H1 (cell line): ENCODE measurements at regions not wholly inside any gene's neighbourhood (a gene's known extent, or its start where the extent isn't known, plus 50 kb on each side); places are given as distances from the start of the nearest gene placed in this dataset.

Source experiments
- CTCF ChIA-PET: fragments of 300-600 bp; sonication (Branson Sonifier 250); formaldehyde crosslinking; loops from one replicate; lab custom pipeline; 2021; ENCODE audit not compliant: partially characterized antibody; lab: Charles Lee
- POLR2A ChIA-PET: fragments of 300-600 bp; sonication (Branson Sonifier 250); formaldehyde crosslinking; loops from one replicate; lab custom pipeline; 2021; ENCODE audit warnings: inconsistent platforms; ENCODE audit not compliant: partially characterized antibody; lab: Charles Lee
- DNase-seq, 2 experiments: peaks; one replicate each; pipeline versions ENCODE4 v3.0.0 to v3.0.0-alpha.2; 2010 to 2022; ENCODE audit warnings: low spot score in 2 of 2, low read depth in 1 of 2, mixed read lengths in 1 of 2
- FAIRE-seq: peaks from 2 replicates; lab custom pipeline; 2011; peaks lifted over from hg19 to GRCh38; lab: Jason Lieb, UNC
- H2AFZ ChIP-seq: 2 replicates; pipeline ENCODE4 v1.8.1; 2012; ENCODE audit warnings: low read length, inconsistent platforms
- H2AK5ac ChIP-seq: 2 replicates; pipeline ENCODE4 v1.6.1; 2013; ENCODE audit warnings: low read depth, low read length
- H2BK120ac ChIP-seq: replicated peaks from 2 replicates; pipeline ENCODE3; 2013; ENCODE audit warnings: low read depth, low read length, inconsistent platforms
- H2BK12ac ChIP-seq: 2 replicates; pipeline ENCODE4 v1.6.1; 2013; ENCODE audit warnings: low read depth, low read length
- H2BK15ac ChIP-seq: 2 replicates; pipeline ENCODE4 v1.6.1; 2013; ENCODE audit warnings: low read length
- H2BK20ac ChIP-seq: 2 replicates; pipeline ENCODE4 v1.6.1; 2013; ENCODE audit warnings: low read length
- H2BK5ac ChIP-seq: 2 replicates; pipeline ENCODE4 v1.6.1; 2013; ENCODE audit warnings: low read depth, low read length
- H3K14ac ChIP-seq: 2 replicates; pipeline ENCODE4 v1.6.1; 2013; ENCODE audit warnings: inconsistent platforms; ENCODE audit not compliant: insufficient read length
- H3K18ac ChIP-seq: 2 replicates; pipeline ENCODE4 v1.6.1; 2013; ENCODE audit warnings: low read length; ENCODE audit errors: extremely low read depth
- H3K23ac ChIP-seq: 2 replicates; pipeline ENCODE4 v1.6.1; 2013; ENCODE audit warnings: inconsistent platforms; ENCODE audit not compliant: insufficient read length
- H3K23me2 ChIP-seq: 2 replicates; pipeline ENCODE4 v1.6.1; 2013; ENCODE audit warnings: low read depth, low read length
- H3K27ac ChIP-seq: 2 replicates; pipeline ENCODE4 v1.6.1; 2011; ENCODE audit warnings: low read depth, low read length, inconsistent platforms
- H3K27me3 ChIP-seq, 4 experiments: replicated peaks in 1 of 4; 1 replicate in 1 of 4; 2 replicates in 3 of 4; pipeline versions ENCODE4 v1.6.1 to v1.8.1; 2011 to 2013; ENCODE audit warnings: low read length in 3 of 4, mild to moderate bottlenecking in 3 of 4, inconsistent platforms in 2 of 4, mixed read lengths in 2 of 4, moderate library complexity in 1 of 4; ENCODE audit not compliant: control insufficient read depth in 3 of 4, insufficient read depth in 3 of 4; ENCODE audit errors: extremely low read depth in 1 of 4
- H3K36me3 ChIP-seq, 4 experiments: 2 replicates each; pipeline versions ENCODE4 v1.6.1 to v1.8.1; 2011 to 2013; ENCODE audit warnings: mild to moderate bottlenecking in 4 of 4, low read length in 3 of 4, moderate library complexity in 2 of 4, control low read depth in 1 of 4, inconsistent platforms in 1 of 4; ENCODE audit not compliant: insufficient read depth in 4 of 4, control insufficient read depth in 2 of 4
- H3K4ac ChIP-seq: replicated peaks from 2 replicates; pipeline ENCODE3; 2013; ENCODE audit warnings: low read length, low read depth, mixed read lengths, inconsistent platforms; ENCODE audit not compliant: insufficient read length
- H3K4me1 ChIP-seq, 4 experiments: replicated peaks in 1 of 4; 1 replicate in 1 of 4; 2 replicates in 3 of 4; pipeline versions ENCODE4 v1.6.1 to v1.8.1; 2011 to 2013; ENCODE audit warnings: low read length in 3 of 4, inconsistent platforms in 2 of 4, mixed read lengths in 1 of 4; ENCODE audit not compliant: insufficient read depth in 4 of 4, control insufficient read depth in 3 of 4
- H3K4me2 ChIP-seq, 2 experiments: 2 replicates each; pipeline versions ENCODE4 v1.6.1 to v1.8.1; 2011 to 2013; ENCODE audit warnings: low read depth in 2 of 2, low read length in 2 of 2, control low read depth in 1 of 2, inconsistent platforms in 1 of 2, mild to moderate bottlenecking in 1 of 2; ENCODE audit not compliant: insufficient read depth in 1 of 2
- H3K4me3 ChIP-seq, 4 experiments: fragments of 200-600, 300-600 bp in 1 of 4; sonication (generic), shearing (Covaris generic), sonication (Bioruptor Twin) in 1 of 4; 2 replicates each; pipeline versions ENCODE4 v1.5.1 to v1.8.1; 2011 to 2016; ENCODE audit warnings: low read length in 4 of 4, low read depth in 3 of 4, control low read depth in 2 of 4, inconsistent platforms in 2 of 4, mild to moderate bottlenecking in 2 of 4, mixed read lengths in 1 of 4, moderate library complexity in 1 of 4; ENCODE audit not compliant: insufficient read depth in 2 of 4; ENCODE audit errors: extremely low read depth in 1 of 4
- H3K56ac ChIP-seq: replicated peaks from 2 replicates; pipeline ENCODE3; 2013; ENCODE audit warnings: low read depth, mild to moderate bottlenecking, mixed read lengths, low read length, inconsistent platforms; ENCODE audit not compliant: insufficient read length
- H3K79me1 ChIP-seq: 2 replicates; pipeline ENCODE4 v1.6.1; 2013; ENCODE audit warnings: low read depth, low read length, control low read depth
- H3K79me2 ChIP-seq, 2 experiments: 2 replicates each; pipeline versions ENCODE4 v1.6.1 to v1.8.1; 2012 to 2013; ENCODE audit warnings: low read length in 2 of 2, mild to moderate bottlenecking in 2 of 2, inconsistent platforms in 1 of 2; ENCODE audit not compliant: insufficient read depth in 2 of 2, control insufficient read depth in 1 of 2
- H3K9ac ChIP-seq, 4 experiments: replicated peaks in 1 of 4; 1 replicate in 1 of 4; 2 replicates in 3 of 4; pipeline versions ENCODE4 v1.6.1 to v1.8.1; 2011 to 2013; ENCODE audit warnings: low read depth in 3 of 4, low read length in 3 of 4, control low read depth in 2 of 4, mild to moderate bottlenecking in 2 of 4, moderate library complexity in 2 of 4, inconsistent platforms in 1 of 4; ENCODE audit errors: extremely low read depth in 1 of 4
- H3K9me3 ChIP-seq, 2 experiments: 2 replicates each; pipeline versions ENCODE4 v1.6.1 to v1.8.1; 2012 to 2013; ENCODE audit warnings: mild to moderate bottlenecking in 2 of 2, moderate library complexity in 2 of 2, control low read depth in 1 of 2, inconsistent platforms in 1 of 2, low read depth in 1 of 2, low read length in 1 of 2, mixed read lengths in 1 of 2; ENCODE audit not compliant: insufficient read depth in 2 of 2
- H4K20me1 ChIP-seq, 2 experiments: replicated peaks in 1 of 2; 2 replicates each; pipeline versions ENCODE3 to v1.8.1; 2011 to 2013; ENCODE audit warnings: inconsistent platforms in 2 of 2, low read length in 2 of 2, mild to moderate bottlenecking in 1 of 2; ENCODE audit not compliant: insufficient read depth in 2 of 2, control insufficient read depth in 1 of 2
- H4K5ac ChIP-seq: 2 replicates; pipeline ENCODE4 v1.6.1; 2013; ENCODE audit warnings: low read length, low read depth, mixed read lengths, inconsistent platforms; ENCODE audit not compliant: insufficient read length
- H4K8ac ChIP-seq: 2 replicates; pipeline ENCODE4 v1.8.0; 2013; ENCODE audit warnings: mild to moderate bottlenecking, moderate library complexity, low read length, inconsistent platforms; ENCODE audit not compliant: insufficient read depth; ENCODE audit errors: extremely low read depth
- H4K91ac ChIP-seq: replicated peaks from 2 replicates; pipeline ENCODE3; 2013; ENCODE audit warnings: low read length, mixed read lengths, inconsistent platforms; ENCODE audit not compliant: insufficient read length
- CBX5 ChIP-seq: fragments of 300-800, 300-1000 bp; sonication (generic); IDR thresholded peaks from 2 replicates; pipeline ENCODE4 v1.7.1; 2016; ENCODE audit warnings: antibody characterized with exemption, low read length, low read depth
- CBX8 ChIP-seq: fragments of 300-800, 300-1000 bp; sonication (generic); IDR thresholded peaks from 2 replicates; pipeline ENCODE4 v1.7.1; 2016; ENCODE audit warnings: low read depth, low read length, borderline replicate concordance
- CTCF ChIP-seq, 3 experiments: IDR thresholded peaks; 1 replicate in 2 of 3; 2 replicates in 1 of 3; pipeline versions ENCODE4 v1.5.1 to v1.6.1; 2011; ENCODE audit warnings: low read length in 3 of 3, mild to moderate bottlenecking in 3 of 3, inconsistent platforms in 2 of 3, low read depth in 1 of 3, moderate library complexity in 1 of 3; ENCODE audit not compliant: insufficient read depth in 1 of 3; ENCODE audit errors: control extremely low read depth in 1 of 3
- RBBP5 ChIP-seq: IDR thresholded peaks from 2 replicates; pipeline ENCODE4 v1.7.1; 2012; ENCODE audit warnings: low read depth, mild to moderate bottlenecking, inconsistent platforms, low read length, moderate library complexity, borderline replicate concordance
- SIX5 ChIP-seq: IDR thresholded peaks from 2 replicates; pipeline ENCODE4 v1.6.1; 2011; ENCODE audit warnings: mild to moderate bottlenecking, low read depth, low read length
- SP2 ChIP-seq: IDR thresholded peaks from 2 replicates; pipeline ENCODE4 v1.6.1; 2012; ENCODE audit warnings: mild to moderate bottlenecking, low read length, inconsistent platforms
- SP4 ChIP-seq: IDR thresholded peaks from 2 replicates; pipeline ENCODE4 v1.6.1; 2012; ENCODE audit warnings: low read length, inconsistent platforms
- YY1 ChIP-seq: IDR thresholded peaks from 2 replicates; pipeline ENCODE4 v1.6.1; 2011; ENCODE audit warnings: low read depth, mild to moderate bottlenecking, low read length
- WGBS, 2 experiments: shearing (Covaris generic) in 1 of 2; methylation state at CpG; one replicate each; pipeline versions ENCODE4 v1.1.6 to v1.1.7; 2013 to 2015; ENCODE audit warnings: low lambda C conversion rate in 2 of 2, mixed read lengths in 2 of 2, inconsistent platforms in 1 of 2, low coverage in 1 of 2, missing lambda C conversion rate in 1 of 2; ENCODE audit not compliant: insufficient replicate concordance in 2 of 2, insufficient coverage in 1 of 2, insufficient read length in 1 of 2; ENCODE audit errors: extremely low coverage in 1 of 2, missing lambda C conversion rate in 1 of 2; 5-methylcytosine and 5-hydroxymethylcytosine counted together
- TF ChIP-seq, protein P1 (sequence below): IDR thresholded peaks from 2 replicates; pipeline ENCODE4 v1.6.1; 2011; ENCODE audit warnings: low read length, improper control_type of control experiment
- TF ChIP-seq, protein P2 (sequence below): IDR thresholded peaks from 2 replicates; pipeline ENCODE4 v1.6.1; 2012; ENCODE audit warnings: low read length, inconsistent platforms

- no peak for FAIRE-seq
- Histone ChIP-seq H3K27ac (no peak overlapping the region), H3K4me2 (no peak overlapping the region), H3K18ac (no peak overlapping the region), H3K9me3 (no peaks in the 10 kb centered on the region), H3K14ac (no peak overlapping the region), H3K4ac (no peak overlapping the region), H3K23me2 (no peaks in the 10 kb centered on the region), H4K5ac (no peak overlapping the region), H3K79me2 (no peaks in the 10 kb centered on the region), H4K20me1 (no peaks in the 10 kb centered on the region), H4K8ac (no peak overlapping the region), H3K23ac (no peak overlapping the region), H3K4me1 (no peaks in the 10 kb centered on the region), H3K4me3 (no peak overlapping the region), H3K79me1 (no peaks in the 10 kb centered on the region), H3K9ac (no peak overlapping the region), H3K36me3 (no peaks in the 10 kb centered on the region), H3K27me3 (no peaks in the 10 kb centered on the region), H2BK12ac (no peak overlapping the region), H2AK5ac (no peak overlapping the region), H2BK5ac (no peak overlapping the region), H3K56ac (no peak overlapping the region), H2AFZ (no peak overlapping the region), H2BK15ac (no peak overlapping the region), H2BK20ac (no peak overlapping the region), H4K91ac (no peak overlapping the region), H2BK120ac (no peak overlapping the region)
- CTCF ChIA-PET, result no interaction called here
- no peak for DNase-seq
- POLR2A ChIA-PET, result no interaction called here
- WGBS, 2 experiments, result 86% methylated on average over 1 of the region's 1 CpG; no CpG with 5 or more reads in 1 of the 2 experiments
- TF ChIP-seq RBBP5 (no peak), CTCF (IDR thresholded peaks at IDR 0.05; ENCODE audit: control extremely low read depth in 1 of 3, insufficient read depth in 1 of 3, low read depth in 1 of 3, low read length in 3 of 3) (no peak), CBX5 (no peak), YY1 (no peak), CBX8 (no peak), SP2 (no peak), SIX5 (no peak), SP4 (no peak)
- TF ChIP-seq, protein P1, sequence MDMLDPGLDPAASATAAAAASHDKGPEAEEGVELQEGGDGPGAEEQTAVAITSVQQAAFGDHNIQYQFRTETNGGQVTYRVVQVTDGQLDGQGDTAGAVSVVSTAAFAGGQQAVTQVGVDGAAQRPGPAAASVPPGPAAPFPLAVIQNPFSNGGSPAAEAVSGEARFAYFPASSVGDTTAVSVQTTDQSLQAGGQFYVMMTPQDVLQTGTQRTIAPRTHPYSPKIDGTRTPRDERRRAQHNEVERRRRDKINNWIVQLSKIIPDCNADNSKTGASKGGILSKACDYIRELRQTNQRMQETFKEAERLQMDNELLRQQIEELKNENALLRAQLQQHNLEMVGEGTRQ, result no peak
- TF ChIP-seq, protein P2, sequence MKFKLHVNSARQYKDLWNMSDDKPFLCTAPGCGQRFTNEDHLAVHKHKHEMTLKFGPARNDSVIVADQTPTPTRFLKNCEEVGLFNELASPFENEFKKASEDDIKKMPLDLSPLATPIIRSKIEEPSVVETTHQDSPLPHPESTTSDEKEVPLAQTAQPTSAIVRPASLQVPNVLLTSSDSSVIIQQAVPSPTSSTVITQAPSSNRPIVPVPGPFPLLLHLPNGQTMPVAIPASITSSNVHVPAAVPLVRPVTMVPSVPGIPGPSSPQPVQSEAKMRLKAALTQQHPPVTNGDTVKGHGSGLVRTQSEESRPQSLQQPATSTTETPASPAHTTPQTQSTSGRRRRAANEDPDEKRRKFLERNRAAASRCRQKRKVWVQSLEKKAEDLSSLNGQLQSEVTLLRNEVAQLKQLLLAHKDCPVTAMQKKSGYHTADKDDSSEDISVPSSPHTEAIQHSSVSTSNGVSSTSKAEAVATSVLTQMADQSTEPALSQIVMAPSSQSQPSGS, result no peak
Measured at GRCh38 chr14:43407706-43408105, 1099.4 kb downstream of the FSCB start.
